CD14-positive monocyte (primary cell): ENCODE measurements at regions not wholly inside any gene's neighbourhood (a gene's known extent, or its start where the extent isn't known, plus 50 kb on each side); places are given as distances from the start of the nearest gene placed in this dataset.

ENCODE experiments used
- DNase-seq, 3 donors: peaks; one replicate each; pipeline ENCODE4 v3.0.0-alpha.2; 2011 to 2022
- H2AFZ ChIP-seq: 2 replicates; pipeline ENCODE4 v1.6.0; 2012; ENCODE audit warnings: mild to moderate bottlenecking, low read depth, low read length, inconsistent platforms; ENCODE audit not compliant: insufficient read depth, poor library complexity, severe bottlenecking
- H3K27ac ChIP-seq, 2 donors: 1 replicate in 1 of 2; 2 replicates in 1 of 2; pipeline ENCODE4 v1.5.1; 2012 to 2013; ENCODE audit warnings: low read length in 2 of 2, control low read depth in 1 of 2, inconsistent platforms in 1 of 2, low read depth in 1 of 2, mild to moderate bottlenecking in 1 of 2
- H3K27me3 ChIP-seq, 2 donors: one replicate each; pipeline versions ENCODE4 v1.6.0 to v1.6.1; 2011 to 2013; ENCODE audit warnings: low read length in 2 of 2; ENCODE audit not compliant: control insufficient read depth in 2 of 2, insufficient read depth in 2 of 2
- H3K36me3 ChIP-seq, 2 donors: replicated peaks in 1 of 2; 1 replicate in 1 of 2; 2 replicates in 1 of 2; pipeline versions ENCODE4 v1.5.1 to v1.6.1; 2012 to 2013; ENCODE audit warnings: low read length in 2 of 2, control low read depth in 1 of 2, inconsistent platforms in 1 of 2, mild to moderate bottlenecking in 1 of 2; ENCODE audit not compliant: insufficient read depth in 2 of 2, control insufficient read depth in 1 of 2
- H3K4me1 ChIP-seq, 2 donors: 1 replicate in 1 of 2; 2 replicates in 1 of 2; pipeline versions ENCODE4 v1.5.1 to v1.6.1; 2012 to 2013; ENCODE audit warnings: low read length in 2 of 2, control low read depth in 1 of 2, inconsistent platforms in 1 of 2, mild to moderate bottlenecking in 1 of 2, moderate library complexity in 1 of 2; ENCODE audit not compliant: insufficient read depth in 2 of 2, control insufficient read depth in 1 of 2
- H3K4me2 ChIP-seq: replicated peaks from 2 replicates; pipeline ENCODE3; 2012; ENCODE audit warnings: low read length, moderate library complexity, mild to moderate bottlenecking; ENCODE audit not compliant: poor library complexity, severe bottlenecking; ENCODE audit errors: extremely low read depth
- H3K4me3 ChIP-seq, 3 experiments: fragments of 200-600 bp in 1 of 3; sonication (generic) in 1 of 3; replicated peaks in 1 of 3; 1 replicate in 2 of 3; 2 replicates in 1 of 3; pipeline ENCODE4 v1.5.1; 2011 to 2013; ENCODE audit warnings: low read length in 3 of 3, mild to moderate bottlenecking in 3 of 3, control low read depth in 2 of 3, low read depth in 2 of 3, inconsistent platforms in 1 of 3, moderate library complexity in 1 of 3
- H3K79me2 ChIP-seq: 2 replicates; pipeline ENCODE4 v1.6.0; 2012; ENCODE audit warnings: mild to moderate bottlenecking, control low read depth, inconsistent platforms, low read length, moderate library complexity; ENCODE audit not compliant: insufficient read depth
- H3K9ac ChIP-seq: 2 replicates; pipeline ENCODE4 v1.6.0; 2017; ENCODE audit warnings: low read length, mild to moderate bottlenecking; ENCODE audit not compliant: insufficient read depth, poor library complexity, severe bottlenecking
- H3K9me3 ChIP-seq, 2 donors: replicated peaks in 1 of 2; 1 replicate in 1 of 2; 2 replicates in 1 of 2; pipeline versions ENCODE4 v1.5.1 to v1.6.1; 2012 to 2013; ENCODE audit warnings: low read length in 2 of 2, control low read depth in 1 of 2; ENCODE audit not compliant: control insufficient read depth in 1 of 2, insufficient read depth in 1 of 2
- H4K20me1 ChIP-seq: 2 replicates; pipeline ENCODE4 v1.6.0; 2012; ENCODE audit warnings: mild to moderate bottlenecking, low read length, control low read depth, moderate library complexity; ENCODE audit not compliant: insufficient read depth
- H3K27ac Mint-ChIP-seq, 7 donors: one replicate each; pipeline ENCODE4 v1.8.0; 2020; ENCODE audit warnings: mild to moderate bottlenecking in 7 of 7, mixed read lengths in 7 of 7, moderate library complexity in 6 of 7, inconsistent platforms in 2 of 7
- H3K27me3 Mint-ChIP-seq, 3 donors: one replicate each; pipeline ENCODE4 v1.8.0; 2021 to 2022; ENCODE audit warnings: low read depth in 3 of 3, mild to moderate bottlenecking in 3 of 3, mixed read lengths in 3 of 3, moderate library complexity in 3 of 3, inconsistent platforms in 1 of 3
- H3K36me3 Mint-ChIP-seq, 2 donors: one replicate each; pipeline ENCODE4 v1.8.0; 2020; ENCODE audit warnings: mixed read lengths in 2 of 2, inconsistent platforms in 1 of 2, mild to moderate bottlenecking in 1 of 2
- H3K4me1 Mint-ChIP-seq: one replicate; pipeline ENCODE4 v1.8.0; 2020; ENCODE audit warnings: mild to moderate bottlenecking, mixed read lengths
- H3K4me3 Mint-ChIP-seq, 2 donors: one replicate each; pipeline ENCODE4 v1.8.0; 2020; ENCODE audit warnings: mild to moderate bottlenecking in 2 of 2, mixed read lengths in 2 of 2, moderate library complexity in 1 of 2
- H3K9me3 Mint-ChIP-seq, 7 donors: one replicate each; pipeline ENCODE4 v1.8.0; 2020 to 2022; ENCODE audit warnings: mixed read lengths in 7 of 7, mild to moderate bottlenecking in 6 of 7, moderate library complexity in 6 of 7, inconsistent platforms in 2 of 7
- CTCF ChIP-seq: fragments of 200-600 bp; IDR thresholded peaks from one replicate; pipeline ENCODE4 v1.8.0; 2022; ENCODE audit warnings: antibody characterized with exemption, mild to moderate bottlenecking
- WGBS: methylation state at CpG from one replicate; pipeline ENCODE4 v1.1.5; 2013; ENCODE audit warnings: missing lambda C conversion rate; ENCODE audit not compliant: insufficient coverage; 5-methylcytosine and 5-hydroxymethylcytosine counted together
- intact Hi-C, 2 donors: fragments of 100-400 bp; cut with micrococcal nuclease; formaldehyde crosslinking; loops; one replicate each; pipeline versions ENCODE4 v1.15.0 to v1.15.1; 2023

GRCh38 chr2:58918141-58918540, 677.0 kb upstream of the FANCL start:
- Histone ChIP-seq H3K4me3 (no peak overlapping the region), H3K79me2 (no peaks in the 10 kb centered on the region), H3K27me3 (no peaks in the 10 kb centered on the region), H3K4me1 (no peaks in the 10 kb centered on the region), H3K27ac (no peak overlapping the region), H2AFZ (no peak overlapping the region), H3K9me3 (no peaks in the 10 kb centered on the region), H4K20me1 (no peaks in the 10 kb centered on the region), H3K36me3 (no peaks in the 10 kb centered on the region), H3K9ac (no peak overlapping the region), H3K4me2 (no peak overlapping the region)
- DNase-seq: no peak
- peaks cover 0 to 2% (median 2%) of the 10 kb centered on the region in 3 donors for H3K27me3 Mint-ChIP-seq
- intact Hi-C loops: no loop called here
- no peaks in the 10 kb centered on the region for H3K4me1 Mint-ChIP-seq
- no peak overlapping the region for H3K4me3 Mint-ChIP-seq
- H3K36me3 Mint-ChIP-seq: no peaks in the 10 kb centered on the region
- WGBS: no CpG with 5 or more reads among the region's 2 CpGs
- no peak for TF ChIP-seq CTCF
- peaks cover 0 to 2% (median 0%) of the 10 kb centered on the region in 7 donors for H3K9me3 Mint-ChIP-seq
- no peak overlapping the region for H3K27ac Mint-ChIP-seq

GRCh38 chr2:58917596-58917995, 676.5 kb upstream of the FANCL start:
- WGBS: 100% methylated on average over 3 of the region's 6 CpGs
- no peaks in the 10 kb centered on the region for H3K36me3 Mint-ChIP-seq

More at GRCh38 chr2:58917596-58917995, 676.5 kb upstream of the FANCL start:
- no peaks in the 10 kb centered on the region for H3K4me1 Mint-ChIP-seq
- H3K27ac Mint-ChIP-seq: no peak overlapping the region
- Histone ChIP-seq H3K4me3 (no peak overlapping the region), H3K36me3 (no peaks in the 10 kb centered on the region), H3K27me3 (no peaks in the 10 kb centered on the region), H3K9ac (no peak overlapping the region), H3K9me3 (no peaks in the 10 kb centered on the region), H2AFZ (no peak overlapping the region), H3K4me2 (no peak overlapping the region), H4K20me1 (no peaks in the 10 kb centered on the region), H3K27ac (no peak overlapping the region), H3K4me1 (no peaks in the 10 kb centered on the region), H3K79me2 (no peaks in the 10 kb centered on the region)
- H3K27me3 Mint-ChIP-seq: peaks cover 0 to 2% (median 2%) of the 10 kb centered on the region in 3 donors
- no peak overlapping the region for H3K4me3 Mint-ChIP-seq
- H3K9me3 Mint-ChIP-seq: no peaks in the 10 kb centered on the region
- intact Hi-C loops: no loop called here
- no peak for TF ChIP-seq CTCF
- no peak for DNase-seq
